ENCODE measurements at regions not wholly inside any gene's neighbourhood (a gene's known extent, or its start where the extent isn't known, plus 50 kb on each side); places are given as distances from the start of the nearest gene placed in this dataset.

DNA sequence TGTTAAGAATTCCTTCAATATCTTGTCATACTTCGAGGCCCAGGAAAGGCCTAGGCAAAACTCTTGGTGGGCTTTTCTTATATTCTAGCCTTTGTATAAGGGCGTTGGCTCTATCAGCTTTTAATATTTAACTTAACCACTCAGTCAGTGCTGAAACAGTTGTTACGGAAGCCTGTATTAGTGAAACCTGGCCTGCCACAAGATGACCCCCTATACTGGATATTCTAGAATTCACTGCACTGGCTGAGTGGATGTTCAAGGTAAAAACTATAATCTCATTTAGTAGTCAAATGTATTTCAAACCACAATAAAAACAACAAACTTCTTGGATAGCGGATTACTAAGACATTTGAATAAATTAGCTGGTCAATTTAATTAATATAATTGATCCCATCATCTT lies 91.7 kb upstream of the HNMT start:
- no peak overlapping the region for H2AFZ ChIP-seq (ENCODE audit: low read length)
- H3K27ac ChIP-seq (ENCODE audit: low read length) = no peak overlapping the region

DNA sequence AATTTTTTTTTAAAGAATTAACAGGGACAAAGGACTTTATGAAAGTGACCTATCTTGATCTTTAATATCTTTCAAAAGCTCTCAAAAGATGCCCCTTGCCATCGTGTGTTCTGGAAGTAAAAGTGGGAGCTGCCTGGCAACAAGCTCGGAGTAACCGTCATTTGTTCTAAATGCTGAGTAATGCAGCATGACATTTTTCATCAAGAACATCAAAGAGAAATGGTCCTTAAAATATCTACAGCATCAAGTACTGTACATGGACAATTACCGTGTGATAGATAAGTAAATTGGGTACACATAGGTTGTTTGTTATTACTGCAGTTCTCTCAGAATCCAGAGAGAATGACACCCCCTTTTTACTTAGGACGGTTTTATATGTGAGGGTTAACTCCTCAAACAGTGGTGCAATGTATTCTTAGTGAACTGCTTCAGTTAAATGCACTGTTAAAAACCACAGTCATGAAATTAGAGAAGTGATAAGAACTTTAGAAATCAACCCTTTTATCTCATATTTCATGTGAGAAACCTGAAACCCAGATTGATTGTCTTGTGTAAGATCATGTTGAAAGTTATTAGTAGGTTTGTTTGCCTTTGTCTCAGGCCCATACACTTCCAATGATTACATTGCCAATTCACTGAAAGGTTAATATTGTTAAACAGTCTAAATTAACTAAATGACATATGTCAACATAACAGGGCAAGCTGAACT lies 90.6 kb upstream of the HNMT start:
- Histone ChIP-seq H3K4me3 (ENCODE audit: low read length) (no peak overlapping the region), H3K9me2 (replicated peaks; ENCODE audit: insufficient read depth, low read length) (no peaks in the 10 kb centered on the region), H3K9ac (ENCODE audit: low read length) (no peak overlapping the region), H4K20me1 (ENCODE audit: insufficient read depth, low read length) (no peaks in the 10 kb centered on the region), H3K9me3 (replicated peaks; ENCODE audit: insufficient read depth, low read length) (no peaks in the 10 kb centered on the region), H3F3A (ENCODE audit: insufficient read depth, low read length) (no peaks in the 10 kb centered on the region), H3K36me3 (replicated peaks; ENCODE audit: insufficient read depth, low read length) (no peaks in the 10 kb centered on the region), H3K4me1 (ENCODE audit: low read length) (no peaks in the 10 kb centered on the region), H3K79me2 (ENCODE audit: low read length) (no peaks in the 10 kb centered on the region), H3K27me3 (replicated peaks; ENCODE audit: insufficient read depth, low read length) (no peaks in the 10 kb centered on the region), H2AFZ (ENCODE audit: low read length) (no peak overlapping the region), H3K27ac (ENCODE audit: low read length) (no peak overlapping the region), H3K4me2 (ENCODE audit: low read depth, low read length) (no peak overlapping the region)
- TF ChIP-seq, protein P1, sequence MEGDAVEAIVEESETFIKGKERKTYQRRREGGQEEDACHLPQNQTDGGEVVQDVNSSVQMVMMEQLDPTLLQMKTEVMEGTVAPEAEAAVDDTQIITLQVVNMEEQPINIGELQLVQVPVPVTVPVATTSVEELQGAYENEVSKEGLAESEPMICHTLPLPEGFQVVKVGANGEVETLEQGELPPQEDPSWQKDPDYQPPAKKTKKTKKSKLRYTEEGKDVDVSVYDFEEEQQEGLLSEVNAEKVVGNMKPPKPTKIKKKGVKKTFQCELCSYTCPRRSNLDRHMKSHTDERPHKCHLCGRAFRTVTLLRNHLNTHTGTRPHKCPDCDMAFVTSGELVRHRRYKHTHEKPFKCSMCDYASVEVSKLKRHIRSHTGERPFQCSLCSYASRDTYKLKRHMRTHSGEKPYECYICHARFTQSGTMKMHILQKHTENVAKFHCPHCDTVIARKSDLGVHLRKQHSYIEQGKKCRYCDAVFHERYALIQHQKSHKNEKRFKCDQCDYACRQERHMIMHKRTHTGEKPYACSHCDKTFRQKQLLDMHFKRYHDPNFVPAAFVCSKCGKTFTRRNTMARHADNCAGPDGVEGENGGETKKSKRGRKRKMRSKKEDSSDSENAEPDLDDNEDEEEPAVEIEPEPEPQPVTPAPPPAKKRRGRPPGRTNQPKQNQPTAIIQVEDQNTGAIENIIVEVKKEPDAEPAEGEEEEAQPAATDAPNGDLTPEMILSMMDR (IDR thresholded peaks at IDR 0.05; ENCODE audit: low read length) = no peak
- no peak for TF ChIP-seq EZH2 (optimal IDR thresholded peaks at IDR 0.05; ENCODE audit: low read depth, low read length)
- no peak for TF ChIP-seq EZH2phosphoT487 (IDR thresholded peaks at IDR 0.05; ENCODE audit: low read length)
- no peak for DNase-seq

More for the DNA sequence above, 91.7 kb upstream of the HNMT start:
- H3K9me2 ChIP-seq (replicated peaks; ENCODE audit: insufficient read depth, low read length) = no peaks in the 10 kb centered on the region
- no peak overlapping the region for H3K4me2 ChIP-seq (ENCODE audit: low read depth, low read length)
- no peaks in the 10 kb centered on the region for H3K4me1 ChIP-seq (ENCODE audit: low read length)
- no peak for DNase-seq
- H3K4me3 ChIP-seq (ENCODE audit: low read length) = no peak overlapping the region
- H3K9me3 ChIP-seq (replicated peaks; ENCODE audit: insufficient read depth, low read length) = no peaks in the 10 kb centered on the region
- H3F3A ChIP-seq (ENCODE audit: insufficient read depth, low read length) = no peaks in the 10 kb centered on the region
- TF ChIP-seq, protein P1 (IDR thresholded peaks at IDR 0.05; ENCODE audit: low read length) = no peak
- no peak for TF ChIP-seq EZH2phosphoT487 (IDR thresholded peaks at IDR 0.05; ENCODE audit: low read length)
- H4K20me1 ChIP-seq (ENCODE audit: insufficient read depth, low read length) = no peaks in the 10 kb centered on the region
- no peaks in the 10 kb centered on the region for H3K79me2 ChIP-seq (ENCODE audit: low read length)
- no peaks in the 10 kb centered on the region for H3K27me3 ChIP-seq (replicated peaks; ENCODE audit: insufficient read depth, low read length)
- H3K9ac ChIP-seq (ENCODE audit: low read length) = no peak overlapping the region
- H3K36me3 ChIP-seq (replicated peaks; ENCODE audit: insufficient read depth, low read length) = no peaks in the 10 kb centered on the region

DNA sequence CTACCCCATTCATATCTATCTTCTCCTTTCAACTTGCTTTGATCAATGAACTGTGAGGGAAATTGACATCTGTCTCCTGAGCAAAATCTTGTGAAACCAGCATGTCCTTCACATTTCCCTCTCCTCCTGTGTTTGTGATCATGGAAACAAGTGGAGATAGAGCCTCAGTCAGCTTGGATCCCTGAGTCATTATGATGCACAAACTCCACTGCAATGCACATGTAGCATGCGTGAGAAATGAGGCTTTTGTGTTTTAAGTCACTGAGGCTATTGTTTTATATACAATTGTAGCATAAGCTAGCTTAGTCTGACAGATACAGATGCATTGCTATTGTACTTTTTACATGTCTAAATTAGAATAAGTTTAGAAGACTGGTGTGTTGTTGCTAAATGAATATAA lies 85.2 kb upstream of the HNMT start:
- Histone ChIP-seq H3K4me3 (ENCODE audit: low read length) (no peak overlapping the region), H3K9me2 (replicated peaks; ENCODE audit: insufficient read depth, low read length) (no peaks in the 10 kb centered on the region), H3F3A (ENCODE audit: insufficient read depth, low read length) (no peaks in the 10 kb centered on the region), H3K4me2 (ENCODE audit: low read depth, low read length) (no peak overlapping the region), H3K9ac (ENCODE audit: low read length) (no peak overlapping the region), H3K79me2 (ENCODE audit: low read length) (no peaks in the 10 kb centered on the region), H3K36me3 (replicated peaks; ENCODE audit: insufficient read depth, low read length) (no peaks in the 10 kb centered on the region), H2AFZ (ENCODE audit: low read length) (no peak overlapping the region), H3K27me3 (replicated peaks; ENCODE audit: insufficient read depth, low read length) (no peaks in the 10 kb centered on the region), H3K27ac (ENCODE audit: low read length) (no peak overlapping the region), H3K9me3 (replicated peaks; ENCODE audit: insufficient read depth, low read length) (no peaks in the 10 kb centered on the region), H4K20me1 (ENCODE audit: insufficient read depth, low read length) (no peaks in the 10 kb centered on the region), H3K4me1 (ENCODE audit: low read length) (no peaks in the 10 kb centered on the region)
- no peak for TF ChIP-seq EZH2 (optimal IDR thresholded peaks at IDR 0.05; ENCODE audit: low read depth, low read length)
- no peak for TF ChIP-seq EZH2phosphoT487 (IDR thresholded peaks at IDR 0.05; ENCODE audit: low read length)
- TF ChIP-seq, protein P1 (IDR thresholded peaks at IDR 0.05; ENCODE audit: low read length) = no peak
- DNase-seq = no peak
